ENCODE measurements at regions not wholly inside any gene's neighbourhood (a gene's known extent, or its start where the extent isn't known, plus 50 kb on each side); places are given as distances from the start of the nearest gene placed in this dataset.
A peak's percentile ranks its signal among the peaks of the same experiment; 100 is the strongest.

DNA sequence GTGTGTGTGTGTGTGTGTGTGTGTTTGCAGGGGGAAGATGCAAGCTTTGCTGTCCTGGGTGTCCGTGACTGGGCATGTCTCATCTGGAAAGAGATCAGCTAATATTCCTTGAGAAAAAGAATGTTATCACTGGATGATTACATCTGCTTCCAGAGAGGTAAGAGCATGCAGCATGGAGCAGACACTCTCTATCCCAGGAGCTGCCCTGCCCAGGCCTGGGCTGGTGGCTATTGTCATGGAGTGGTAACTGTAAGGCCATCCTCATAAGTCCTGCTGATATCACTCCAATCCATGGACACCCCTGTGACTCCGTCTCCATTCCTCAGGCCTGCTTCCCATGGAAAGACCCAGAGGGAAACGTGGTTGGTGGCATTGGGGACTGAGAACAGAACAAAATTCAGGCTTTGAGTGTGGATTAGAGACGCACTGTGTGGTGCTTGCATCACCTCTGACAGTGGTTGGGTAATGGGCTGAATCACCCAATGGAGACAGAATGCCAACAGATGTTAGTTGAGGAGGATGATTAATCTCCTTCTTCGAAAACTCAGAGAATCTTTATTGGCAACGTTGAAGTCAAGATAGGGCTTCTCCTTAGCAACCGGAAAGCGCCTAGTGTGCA, 52.0 kb upstream of the KCNIP1 start:
- Mint-ChIP-seq H3K4me3 (no peak overlapping the region), H3K27ac (no peak overlapping the region), H3K4me1 (no peaks in the 10 kb centered on the region), H3K9me3 (peaks cover 4 to 5% of the 10 kb centered on the region in 2 donors), H3K27me3 (no peaks in the 10 kb centered on the region)
- no peak for ATAC-seq
- DNase-seq, result no peak

GRCh38 chr5:170450061-170450669, 53.7 kb upstream of the KCNIP1 start:
- H3K4me3 Mint-ChIP-seq, result no peak overlapping the region
- ATAC-seq (no peak), DNase-seq (no peak)
- H3K4me1 Mint-ChIP-seq, result no peaks in the 10 kb centered on the region
- peaks cover 7 to 8% of the 10 kb centered on the region in 2 donors for H3K9me3 Mint-ChIP-seq
- no peak overlapping the region for H3K27ac Mint-ChIP-seq
- H3K27me3 Mint-ChIP-seq, result no peaks in the 10 kb centered on the region

- DNase-seq, result no peak
- H3K9me3 Mint-ChIP-seq, result peaks cover 7 to 8% of the 10 kb centered on the region in 2 donors
- H3K4me3 Mint-ChIP-seq, result no peak overlapping the region
These were observed 54.6 kb upstream of the KCNIP1 start for GRCh38 chr5:170449232-170449631.

GRCh38 chr5:170448221-170448620, 55.6 kb upstream of the KCNIP1 start:
- Mint-ChIP-seq H3K27me3 (no peaks in the 10 kb centered on the region), H3K4me3 (no peak overlapping the region), H3K27ac (no peak overlapping the region), H3K4me1 (no peaks in the 10 kb centered on the region), H3K9me3 (peaks cover 7 to 8% of the 10 kb centered on the region in 2 donors)
- no peak for ATAC-seq
- no peak for DNase-seq

More at GRCh38 chr5:170449232-170449631, 54.6 kb upstream of the KCNIP1 start:
- no peak overlapping the region for H3K27ac Mint-ChIP-seq
- no peak for ATAC-seq
- no peaks in the 10 kb centered on the region for H3K27me3 Mint-ChIP-seq
- no peaks in the 10 kb centered on the region for H3K4me1 Mint-ChIP-seq

- no peak for DNase-seq
- Mint-ChIP-seq H3K27ac (no peak overlapping the region), H3K27me3 (no peaks in the 10 kb centered on the region), H3K9me3 (peaks cover 7 to 8% of the 10 kb centered on the region in 2 donors), H3K4me3 (no peak overlapping the region), H3K4me1 (no peaks in the 10 kb centered on the region)
- ATAC-seq, result no peak
These were observed 57.2 kb upstream of the KCNMB1 start for GRCh38 chr5:170446365-170446764.

- no peak overlapping the region for H3K27ac Mint-ChIP-seq
- no peak overlapping the region for H3K4me3 Mint-ChIP-seq
- H3K4me1 Mint-ChIP-seq, result no peaks in the 10 kb centered on the region
- peaks cover 7 to 8% of the 10 kb centered on the region in 2 donors for H3K9me3 Mint-ChIP-seq
- DNase-seq (no peak), ATAC-seq (no peak)
- no peaks in the 10 kb centered on the region for H3K27me3 Mint-ChIP-seq
These were observed 56.8 kb upstream of the KCNMB1 start for GRCh38 chr5:170445936-170446335.

- no peaks in the 10 kb centered on the region for H3K27me3 Mint-ChIP-seq
- ATAC-seq (peak; percentile 46), DNase-seq (no peak)
- no peaks in the 10 kb centered on the region for H3K4me1 Mint-ChIP-seq
- no peak overlapping the region for H3K27ac Mint-ChIP-seq
- peaks cover 7 to 8% of the 10 kb centered on the region in 2 donors for H3K9me3 Mint-ChIP-seq
- H3K4me3 Mint-ChIP-seq, result no peak overlapping the region
These were observed 55.9 kb upstream of the KCNMB1 start for GRCh38 chr5:170444969-170445505.

DNA sequence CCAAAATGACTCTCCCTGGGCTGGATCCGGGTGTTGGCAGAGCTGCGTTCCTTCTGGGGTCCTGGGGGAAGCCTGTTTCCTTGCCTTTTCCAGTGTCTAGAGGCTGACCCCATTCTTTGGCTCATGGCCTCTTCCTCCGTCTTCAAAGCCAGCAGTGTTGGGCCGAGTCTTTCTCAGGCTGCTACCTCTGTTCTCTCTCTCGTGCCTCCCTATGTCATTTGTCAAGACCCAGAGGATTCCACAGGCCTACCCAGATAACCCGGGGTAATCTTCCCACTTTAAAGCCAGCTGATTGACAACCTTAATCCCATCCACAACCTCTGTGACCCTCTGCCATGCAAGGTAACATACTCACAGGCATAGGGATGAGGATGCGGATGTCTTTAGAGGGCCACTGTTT, 55.0 kb upstream of the KCNMB1 start:
- Mint-ChIP-seq H3K4me3 (no peak overlapping the region), H3K27me3 (no peaks in the 10 kb centered on the region), H3K27ac (no peak overlapping the region), H3K4me1 (no peaks in the 10 kb centered on the region), H3K9me3 (peaks cover 7 to 8% of the 10 kb centered on the region in 2 donors)
- DNase-seq, result no peak
- no peak for ATAC-seq

- Mint-ChIP-seq H3K27ac (no peak overlapping the region), H3K9me3 (peaks cover 7 to 8% of the 10 kb centered on the region in 2 donors), H3K4me1 (no peaks in the 10 kb centered on the region), H3K4me3 (no peak overlapping the region), H3K27me3 (no peaks in the 10 kb centered on the region)
- ATAC-seq, result no peak
- no peak for DNase-seq
These were observed 54.5 kb upstream of the KCNMB1 start for GRCh38 chr5:170443624-170444023.

- DNase-seq, result no peak
- no peaks in the 10 kb centered on the region for H3K27me3 Mint-ChIP-seq
- no peak for ATAC-seq
- no peak overlapping the region for H3K4me3 Mint-ChIP-seq
- H3K9me3 Mint-ChIP-seq, result peaks cover 6 to 7% of the 10 kb centered on the region in 2 donors
- H3K4me1 Mint-ChIP-seq, result no peaks in the 10 kb centered on the region
- no peak overlapping the region for H3K27ac Mint-ChIP-seq
These were observed 53.8 kb upstream of the KCNMB1 start for GRCh38 chr5:170442921-170443320.

- Mint-ChIP-seq H3K4me3 (no peak overlapping the region), H3K4me1 (no peaks in the 10 kb centered on the region), H3K27me3 (no peaks in the 10 kb centered on the region), H3K9me3 (peaks cover 3 to 7% of the 10 kb centered on the region in 2 donors), H3K27ac (no peak overlapping the region)
- ATAC-seq (no peak), DNase-seq (no peak)
These were observed 53.2 kb upstream of the KCNMB1 start for GRCh38 chr5:170442391-170442790.

- ATAC-seq (no peak), DNase-seq (no peak)
- Mint-ChIP-seq H3K9me3 (no peaks in the 10 kb centered on the region), H3K27me3 (no peaks in the 10 kb centered on the region), H3K27ac (no peak overlapping the region), H3K4me3 (no peak overlapping the region), H3K4me1 (no peaks in the 10 kb centered on the region)
These were observed 52.2 kb upstream of the KCNMB1 start for GRCh38 chr5:170441393-170441784.

- Mint-ChIP-seq H3K4me3 (no peak overlapping the region), H3K4me1 (no peaks in the 10 kb centered on the region), H3K9me3 (no peaks in the 10 kb centered on the region), H3K27me3 (no peaks in the 10 kb centered on the region), H3K27ac (no peak overlapping the region)
- ATAC-seq, result no peak
- no peak for DNase-seq
These were observed 51.7 kb upstream of the KCNMB1 start for GRCh38 chr5:170440771-170441392.

DNA sequence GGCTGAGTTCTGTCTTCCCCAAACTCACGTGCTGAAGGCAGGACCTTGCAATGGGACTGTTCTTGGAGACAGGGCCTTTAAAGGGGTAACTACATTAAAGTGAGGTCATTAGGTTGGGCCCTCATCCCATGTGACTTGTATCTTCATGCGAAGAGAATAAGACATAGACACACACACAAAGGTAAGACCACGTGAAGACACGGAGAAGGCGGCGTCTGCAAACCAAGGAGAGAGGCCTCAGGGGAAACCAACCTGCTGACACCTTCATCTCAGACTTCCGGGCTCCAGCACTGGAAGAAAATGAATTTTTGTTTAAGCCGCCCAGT, 50.7 kb upstream of the KCNMB1 start:
- Mint-ChIP-seq H3K4me1 (no peaks in the 10 kb centered on the region), H3K27me3 (no peaks in the 10 kb centered on the region)

DNA sequence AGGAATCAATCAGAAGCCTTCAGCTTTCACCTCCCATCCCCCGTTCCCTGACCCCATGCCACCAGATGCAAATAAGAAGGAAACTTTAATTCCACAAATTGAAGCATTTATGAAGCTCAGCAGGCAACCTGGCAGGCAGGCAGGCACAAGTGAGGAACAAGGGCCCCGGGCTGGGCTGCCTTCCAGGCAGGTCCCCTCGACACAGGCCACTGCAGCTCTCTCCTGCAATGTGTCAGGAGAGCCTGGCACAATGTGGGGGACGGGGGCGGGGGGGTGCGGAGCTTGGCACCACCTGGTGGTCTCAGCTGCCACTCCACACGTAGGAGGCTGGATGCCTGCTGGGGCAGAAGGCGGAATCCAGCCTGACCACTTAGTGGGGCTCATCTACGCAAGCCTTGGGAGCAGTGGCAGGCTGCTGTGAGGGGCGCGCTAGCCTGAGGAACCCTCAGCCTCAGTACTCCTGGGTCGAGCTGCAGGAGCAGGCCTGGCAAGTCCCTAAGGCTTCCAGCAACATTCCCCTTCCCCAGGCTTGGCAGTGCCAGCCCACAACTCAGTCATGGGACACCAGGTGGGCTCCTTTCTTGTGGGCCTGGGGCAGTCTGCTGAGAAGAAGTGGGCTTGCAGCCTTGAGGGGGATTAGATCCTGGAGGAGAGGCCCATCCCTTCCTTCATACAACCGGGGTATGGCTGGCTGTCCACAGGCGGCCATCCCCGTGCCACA, 50.2 kb upstream of the KCNMB1 start:
- no peaks in the 10 kb centered on the region for H3K4me1 Mint-ChIP-seq
- H3K4me3 Mint-ChIP-seq, result no peak overlapping the region
- ATAC-seq (no peak), DNase-seq (no peak)
- no peaks in the 10 kb centered on the region for H3K9me3 Mint-ChIP-seq
- H3K27me3 Mint-ChIP-seq, result no peaks in the 10 kb centered on the region
- H3K27ac Mint-ChIP-seq, result no peak overlapping the region

More for the DNA sequence above, 50.7 kb upstream of the KCNMB1 start:
- no peak overlapping the region for H3K27ac Mint-ChIP-seq
- H3K4me3 Mint-ChIP-seq, result no peak overlapping the region
- no peak for DNase-seq
- ATAC-seq, result no peak
- H3K9me3 Mint-ChIP-seq, result no peaks in the 10 kb centered on the region
